GM12872 (cell line): ENCODE measurements at regions not wholly inside any gene's neighbourhood (a gene's known extent, or its start where the extent isn't known, plus 50 kb on each side); places are given as distances from the start of the nearest gene placed in this dataset.

Experiments used
- TF ChIP-seq, protein P1 (sequence below): IDR thresholded peaks from 3 replicates; pipeline ENCODE4 v1.5.1; 2011; ENCODE audit warnings: low read depth, mild to moderate bottlenecking, low read length, moderate library complexity; ENCODE audit not compliant: insufficient read depth

DNA sequence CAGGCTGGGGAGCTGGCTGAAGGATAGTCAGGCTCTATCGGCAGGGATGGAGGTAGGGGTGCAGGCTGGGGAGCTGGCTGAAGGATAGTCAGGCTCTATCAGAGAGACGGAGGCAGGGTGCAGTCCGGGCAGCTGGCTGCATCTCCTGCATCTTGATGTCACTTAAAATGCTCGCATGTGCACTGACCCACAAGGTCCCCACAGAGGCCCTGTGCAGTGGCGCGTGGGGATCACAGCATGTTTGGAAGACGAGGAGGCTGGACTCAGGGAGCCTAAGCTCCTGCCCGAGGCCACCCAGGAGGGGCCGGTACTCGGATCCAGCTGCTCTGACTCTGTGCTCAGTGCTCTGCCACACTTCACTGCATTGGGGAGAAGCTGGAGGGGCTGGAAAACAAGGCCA lies 189.0 kb upstream of the HDAC4 start:
- TF ChIP-seq, protein P1, sequence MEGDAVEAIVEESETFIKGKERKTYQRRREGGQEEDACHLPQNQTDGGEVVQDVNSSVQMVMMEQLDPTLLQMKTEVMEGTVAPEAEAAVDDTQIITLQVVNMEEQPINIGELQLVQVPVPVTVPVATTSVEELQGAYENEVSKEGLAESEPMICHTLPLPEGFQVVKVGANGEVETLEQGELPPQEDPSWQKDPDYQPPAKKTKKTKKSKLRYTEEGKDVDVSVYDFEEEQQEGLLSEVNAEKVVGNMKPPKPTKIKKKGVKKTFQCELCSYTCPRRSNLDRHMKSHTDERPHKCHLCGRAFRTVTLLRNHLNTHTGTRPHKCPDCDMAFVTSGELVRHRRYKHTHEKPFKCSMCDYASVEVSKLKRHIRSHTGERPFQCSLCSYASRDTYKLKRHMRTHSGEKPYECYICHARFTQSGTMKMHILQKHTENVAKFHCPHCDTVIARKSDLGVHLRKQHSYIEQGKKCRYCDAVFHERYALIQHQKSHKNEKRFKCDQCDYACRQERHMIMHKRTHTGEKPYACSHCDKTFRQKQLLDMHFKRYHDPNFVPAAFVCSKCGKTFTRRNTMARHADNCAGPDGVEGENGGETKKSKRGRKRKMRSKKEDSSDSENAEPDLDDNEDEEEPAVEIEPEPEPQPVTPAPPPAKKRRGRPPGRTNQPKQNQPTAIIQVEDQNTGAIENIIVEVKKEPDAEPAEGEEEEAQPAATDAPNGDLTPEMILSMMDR = no peak

DNA sequence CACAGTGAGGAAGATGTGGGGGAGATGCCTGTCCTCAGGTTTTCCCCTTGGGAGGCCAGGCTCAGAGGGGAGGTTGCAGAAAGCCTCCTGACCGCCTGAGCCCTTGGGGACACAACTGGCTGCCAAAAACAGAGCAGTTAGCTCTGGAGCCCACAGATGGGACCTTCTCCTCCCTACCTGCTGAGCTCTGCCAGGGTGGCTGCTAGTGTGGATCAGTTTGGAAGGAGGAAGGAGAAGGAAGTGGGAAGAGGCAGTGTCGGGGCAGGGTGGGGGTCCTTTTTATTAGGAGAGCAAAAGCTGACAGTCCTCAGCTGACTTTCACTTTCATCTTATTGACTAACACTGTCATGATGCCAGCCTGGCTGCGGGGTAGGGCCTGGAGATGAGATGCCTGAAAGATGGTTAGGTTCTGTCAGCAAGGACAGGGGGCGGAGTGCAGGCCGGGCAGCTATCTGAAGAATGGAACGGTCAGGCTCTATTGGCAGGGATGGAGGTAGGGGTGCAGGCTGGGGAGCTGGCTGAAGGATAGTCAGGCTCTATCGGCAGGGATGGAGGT lies 188.5 kb upstream of the HDAC4 start:
- TF ChIP-seq, protein P1 = no peak

DNA sequence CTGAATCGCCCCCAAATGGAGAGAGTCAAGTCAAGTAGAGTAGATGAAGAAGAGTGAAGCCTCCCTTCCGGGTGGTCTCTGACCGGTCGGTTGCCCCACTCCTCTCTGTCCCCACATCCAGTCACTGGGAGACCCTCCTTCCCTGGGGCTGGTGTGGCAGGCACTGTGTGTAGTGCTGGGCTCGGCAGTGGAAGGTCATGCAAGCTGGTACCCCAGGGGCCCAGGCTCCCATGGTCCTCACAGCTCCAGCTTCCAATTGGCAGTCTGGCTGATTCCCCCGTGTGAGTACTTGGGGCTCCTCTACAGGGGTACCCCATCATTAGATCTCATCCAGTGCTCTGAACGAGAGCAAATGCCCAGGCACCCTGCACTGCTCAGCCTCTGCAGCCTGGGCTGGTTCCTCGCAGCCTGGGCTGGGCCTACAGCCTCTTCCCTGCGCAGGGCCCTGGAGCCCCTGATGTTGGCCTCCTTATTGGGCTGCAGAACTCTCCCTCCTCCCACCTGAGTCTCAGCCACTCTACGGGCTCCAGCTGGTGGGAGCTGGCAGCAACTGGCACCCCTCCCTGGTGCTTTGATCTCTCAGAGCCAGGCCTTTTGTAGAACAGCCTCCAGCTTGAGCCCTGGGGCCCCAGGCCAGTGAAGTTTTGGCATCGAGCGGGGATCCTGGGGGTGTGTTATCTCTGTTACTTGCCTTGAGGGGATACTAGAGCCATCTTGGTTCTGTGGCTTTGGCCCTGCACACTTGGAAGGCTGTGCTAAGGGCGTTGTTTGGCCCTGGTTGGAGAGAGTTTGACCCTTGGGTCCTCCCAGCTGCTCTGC lies 187.8 kb upstream of the HDAC4 start:
- TF ChIP-seq, protein P1 = no peak

DNA sequence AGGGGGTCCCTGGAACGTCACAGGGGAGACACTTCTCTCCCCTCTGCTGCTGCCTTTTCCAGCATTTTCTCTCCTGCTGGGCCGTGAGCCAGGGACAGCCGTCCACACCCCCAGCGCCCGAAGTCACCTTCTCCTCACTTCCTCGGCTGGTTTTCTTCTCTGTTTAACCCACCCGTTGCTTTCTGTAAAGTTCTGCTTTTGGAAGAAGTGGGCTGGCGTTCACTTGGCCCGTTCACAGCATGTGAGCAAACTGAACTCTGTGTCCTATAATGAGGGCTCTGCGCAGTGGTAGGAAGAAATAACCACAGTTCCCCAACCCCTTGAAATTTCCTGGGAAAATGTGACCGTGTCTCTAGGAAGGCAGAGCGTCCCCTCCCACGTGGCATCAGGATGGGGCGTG lies 187.0 kb upstream of the HDAC4 start:
- TF ChIP-seq, protein P1 = no peak

DNA sequence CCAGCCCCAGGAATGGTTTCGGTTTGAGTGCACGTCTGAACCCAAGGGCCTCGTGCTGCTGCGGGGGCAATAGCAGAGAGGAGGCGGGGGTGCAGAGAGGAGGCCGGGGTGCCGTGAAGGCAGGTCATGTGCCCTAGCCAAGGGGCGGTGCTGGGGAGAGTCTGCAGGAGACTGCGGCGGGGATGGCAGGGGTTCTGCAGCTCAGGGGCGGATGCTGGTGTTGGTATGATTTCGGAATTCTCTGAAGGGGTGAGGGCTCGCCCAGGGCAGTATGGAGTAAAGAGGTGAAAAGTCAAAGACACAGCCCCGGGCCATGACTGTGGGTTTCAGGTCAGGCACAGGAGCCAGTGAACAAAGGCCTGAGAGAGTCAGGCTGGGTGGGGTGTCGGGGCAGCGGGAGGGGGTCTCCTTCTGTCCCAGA lies 186.5 kb upstream of the HDAC4 start:
- TF ChIP-seq, protein P1 = no peak

DNA sequence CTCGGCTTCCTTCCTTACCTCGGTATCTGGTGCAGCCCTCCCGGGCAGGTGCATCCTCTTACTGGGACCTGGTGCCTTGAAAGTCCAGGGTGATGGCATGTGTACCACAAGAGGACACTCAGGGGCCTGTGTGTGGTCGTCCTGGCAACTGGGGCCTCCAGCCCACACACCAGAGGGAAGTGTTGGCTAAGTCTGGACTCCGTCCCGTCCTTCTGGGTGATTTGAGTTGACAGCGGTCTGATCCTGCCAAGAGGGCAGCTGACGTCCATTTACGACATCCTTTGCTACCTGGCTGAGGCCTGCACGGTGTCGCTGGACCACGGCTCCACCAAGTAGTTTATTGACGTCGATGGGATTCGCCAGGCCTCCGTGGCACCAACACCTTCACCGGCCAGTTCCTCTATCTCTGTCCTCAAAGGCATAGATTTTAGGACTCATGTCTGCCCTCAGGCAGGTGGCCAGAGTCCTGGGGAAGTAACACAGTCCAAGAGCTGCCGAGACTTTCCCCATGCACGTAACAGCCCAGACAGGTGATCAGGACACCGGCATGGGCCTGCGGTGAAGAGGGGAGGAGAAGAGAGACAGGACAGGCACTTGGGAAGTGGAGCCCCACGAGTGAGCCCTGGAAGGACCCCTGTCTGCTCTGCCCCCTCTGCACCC lies 186.0 kb upstream of the HDAC4 start:
- TF ChIP-seq, protein P1 = no peak

DNA sequence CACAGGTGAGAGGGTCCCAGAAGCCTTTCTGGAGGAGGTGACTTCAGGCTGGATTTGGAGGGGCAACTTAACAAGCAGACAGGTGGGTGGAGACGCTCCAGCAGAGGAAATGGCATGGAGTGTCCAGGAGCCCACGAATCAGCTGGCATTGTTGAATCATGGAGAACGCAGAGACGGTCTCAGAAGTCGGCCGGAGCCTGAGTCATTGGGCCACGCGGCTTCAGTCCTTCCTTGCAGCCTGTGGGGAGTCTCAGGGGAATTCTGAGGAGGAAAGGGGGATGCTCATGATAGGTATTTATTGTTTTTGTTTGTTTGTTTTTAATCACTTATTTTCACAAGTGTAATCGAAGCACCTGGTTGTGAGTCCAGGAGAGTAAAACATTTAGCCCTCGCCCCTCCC lies 184.6 kb upstream of the HDAC4 start:
- TF ChIP-seq, protein P1 = no peak
